GM12878 (cell line): ENCODE measurements at regions not wholly inside any gene's neighbourhood (a gene's known extent, or its start where the extent isn't known, plus 50 kb on each side); places are given as distances from the start of the nearest gene placed in this dataset.

Experiments used
- ATAC-seq: fragments of 200-7000 bp; cut with Tn5 transposase; 3 replicates; pipeline ENCODE4 v1.9.1; 2020; ENCODE audit warnings: mild to moderate bottlenecking, moderate library complexity
- BruUV-seq: library from RNA; stranded (reverse); fragments of 400-500 nt; replicated peaks from 2 replicates; lab custom pipeline; 2021; lab: Mats Ljungman, UMichigan
- CTCF ChIA-PET: fragments of 300-600 bp; sonication (Branson Sonifier 250); formaldehyde crosslinking; extraction: SDS; loops from one replicate; lab custom pipeline; 2021; ENCODE audit warnings: inconsistent platforms; lab: Yijun Ruan, JAX
- POLR2A ChIA-PET: fragments of 350-600 bp; formaldehyde crosslinking; extraction: SDS; loops from one replicate; lab custom pipeline; 2021; ENCODE audit warnings: inconsistent platforms; lab: Charles Lee
- RAD21 ChIA-PET: fragments of 300-600 bp; sonication (Branson Sonifier 250); formaldehyde crosslinking; loops from one replicate; lab custom pipeline; 2023; ENCODE audit warnings: antibody characterized with exemption; ENCODE audit not compliant: unreplicated experiment; lab: Charles Lee
- SMC1A ChIA-PET: fragments of 300-600 bp; sonication (Branson Sonifier 250); formaldehyde crosslinking; loops from one replicate; lab custom pipeline; 2023; ENCODE audit not compliant: unreplicated experiment, uncharacterized antibody; lab: Charles Lee
- DNase-seq: peaks from one replicate; pipeline ENCODE4 v3.0.0-alpha.2; 2011; ENCODE audit warnings: low read depth, low spot score
- FAIRE-seq: peaks from 3 replicates; lab custom pipeline; 2011; peaks lifted over from hg19 to GRCh38; lab: Jason Lieb, UNC
- H2AFZ ChIP-seq: 2 replicates; pipeline ENCODE4 v1.6.0; 2011; ENCODE audit warnings: low read depth, low read length, control low read depth; ENCODE audit not compliant: control insufficient read depth
- H3K27ac ChIP-seq: 2 replicates; pipeline ENCODE4 v1.5.1; 2011; ENCODE audit warnings: control low read depth; ENCODE audit not compliant: control insufficient read depth, insufficient read depth
- H3K27me3 ChIP-seq, 2 experiments: replicated peaks in 1 of 2; 2 replicates each; pipeline versions ENCODE4 v1.6.0 to v1.6.1; 2011; ENCODE audit warnings: low read length in 1 of 2; ENCODE audit not compliant: control insufficient read depth in 2 of 2, insufficient read depth in 2 of 2
- H3K36me3 ChIP-seq, 2 experiments: 2 replicates each; pipeline ENCODE4 v1.5.1; 2011; ENCODE audit warnings: low read length in 1 of 2; ENCODE audit not compliant: control insufficient read depth in 2 of 2, insufficient read depth in 2 of 2
- H3K4me1 ChIP-seq: 2 replicates; pipeline ENCODE4 v1.6.1; 2011; ENCODE audit warnings: mild to moderate bottlenecking, low read length, moderate library complexity, mixed read lengths; ENCODE audit not compliant: control insufficient read depth, insufficient read depth
- H3K4me2 ChIP-seq: 2 replicates; pipeline ENCODE4 v1.6.0; 2011; ENCODE audit warnings: control low read depth; ENCODE audit not compliant: control insufficient read depth, insufficient read depth
- H3K4me3 ChIP-seq: fragments of 200-600 bp; sonication (generic); 2 replicates; pipeline ENCODE4 v1.5.1; 2016
- H3K79me2 ChIP-seq: 2 replicates; pipeline ENCODE4 v1.6.0; 2011; ENCODE audit warnings: low read length; ENCODE audit not compliant: control insufficient read depth, insufficient read depth
- H3K9ac ChIP-seq: 2 replicates; pipeline ENCODE4 v1.8.0; 2011; ENCODE audit warnings: low read length, control low read depth, mixed read lengths; ENCODE audit not compliant: control insufficient read depth, insufficient read depth
- H3K9me3 ChIP-seq: replicated peaks from 3 replicates; pipeline ENCODE4 v1.5.1; 2011; ENCODE audit warnings: mild to moderate bottlenecking, low read length; ENCODE audit not compliant: control insufficient read depth, insufficient read depth
- H4K20me1 ChIP-seq: 2 replicates; pipeline ENCODE4 v1.6.0; 2011; ENCODE audit not compliant: control insufficient read depth, insufficient read depth
- HCFC1 ChIP-seq: fragments of 150-350 bp; IDR thresholded peaks from 2 replicates; pipeline ENCODE4 v1.6.1; 2014; ENCODE audit warnings: low read length
- NR2F1 ChIP-seq: fragments of 450-650 bp; conservative IDR thresholded peaks from 2 replicates; pipeline ENCODE4 v1.6.1; 2017; ENCODE audit warnings: mild to moderate bottlenecking
- POLR2AphosphoS2 ChIP-seq: IDR thresholded peaks from 2 replicates; pipeline ENCODE4 v1.6.1; 2011; ENCODE audit warnings: low read depth, mild to moderate bottlenecking, low read length, improper control_type of control experiment, moderate library complexity
- RBBP5 ChIP-seq: fragments of 200-600 bp; sonication (generic); conservative IDR thresholded peaks from 2 replicates; pipeline ENCODE4 v1.6.1; 2016
- SREBF2 ChIP-seq: IDR thresholded peaks from 2 replicates; pipeline ENCODE4 v1.6.1; 2012; ENCODE audit warnings: mild to moderate bottlenecking, low read length
- TCF7 ChIP-seq: IDR thresholded peaks from 2 replicates; pipeline ENCODE4 v1.6.1; 2014; ENCODE audit warnings: antibody characterized with exemption, borderline replicate concordance
- ZNF622 ChIP-seq: fragments of 450-650 bp; IDR thresholded peaks from 2 replicates; pipeline ENCODE4 v1.6.1; 2017; ENCODE audit warnings: mild to moderate bottlenecking, inconsistent platforms
- WGBS: methylation state at CpG from one replicate; pipeline ENCODE4 v1.1.6; 2016; ENCODE audit warnings: low lambda C conversion rate; ENCODE audit not compliant: insufficient replicate concordance, insufficient coverage; ENCODE audit errors: missing lambda C conversion rate; 5-methylcytosine and 5-hydroxymethylcytosine counted together
- in situ Hi-C: fragments of 300-500 bp; cut with MboI; formaldehyde crosslinking; loops from 9 replicates; pipeline ENCODE4 v1.14.3; 2018; ENCODE audit warnings: mixed read lengths
- intact Hi-C: fragments of 100-400 bp; cut with micrococcal nuclease; formaldehyde crosslinking; loops from one replicate; pipeline ENCODE4 v1.14.2; 2022; ENCODE audit not compliant: unreplicated experiment
- TF ChIP-seq, protein P1 (sequence below): IDR thresholded peaks from 2 replicates; pipeline ENCODE4 v1.6.1; 2012; ENCODE audit warnings: mild to moderate bottlenecking, low read depth, low read length

GRCh38 chr3:176896640-176897039, 300.6 kb downstream of the TBL1XR1 start:
- ChIA-PET CTCF (no interaction called here), RAD21 (no interaction called here), SMC1A (no interaction called here), POLR2A (no interaction called here)
- no peaks in the 10 kb centered on the region for H3K9me3 ChIP-seq
- H4K20me1 ChIP-seq: no peaks in the 10 kb centered on the region
- H3K4me2 ChIP-seq: no peak overlapping the region
- BruUV-seq: no TSS peak
- TF ChIP-seq HCFC1 (no peak), NR2F1 (no peak), RBBP5 (no peak), TCF7 (no peak), POLR2AphosphoS2 (no peak), SREBF2 (no peak), ZNF622 (no peak)
- TF ChIP-seq, protein P1, sequence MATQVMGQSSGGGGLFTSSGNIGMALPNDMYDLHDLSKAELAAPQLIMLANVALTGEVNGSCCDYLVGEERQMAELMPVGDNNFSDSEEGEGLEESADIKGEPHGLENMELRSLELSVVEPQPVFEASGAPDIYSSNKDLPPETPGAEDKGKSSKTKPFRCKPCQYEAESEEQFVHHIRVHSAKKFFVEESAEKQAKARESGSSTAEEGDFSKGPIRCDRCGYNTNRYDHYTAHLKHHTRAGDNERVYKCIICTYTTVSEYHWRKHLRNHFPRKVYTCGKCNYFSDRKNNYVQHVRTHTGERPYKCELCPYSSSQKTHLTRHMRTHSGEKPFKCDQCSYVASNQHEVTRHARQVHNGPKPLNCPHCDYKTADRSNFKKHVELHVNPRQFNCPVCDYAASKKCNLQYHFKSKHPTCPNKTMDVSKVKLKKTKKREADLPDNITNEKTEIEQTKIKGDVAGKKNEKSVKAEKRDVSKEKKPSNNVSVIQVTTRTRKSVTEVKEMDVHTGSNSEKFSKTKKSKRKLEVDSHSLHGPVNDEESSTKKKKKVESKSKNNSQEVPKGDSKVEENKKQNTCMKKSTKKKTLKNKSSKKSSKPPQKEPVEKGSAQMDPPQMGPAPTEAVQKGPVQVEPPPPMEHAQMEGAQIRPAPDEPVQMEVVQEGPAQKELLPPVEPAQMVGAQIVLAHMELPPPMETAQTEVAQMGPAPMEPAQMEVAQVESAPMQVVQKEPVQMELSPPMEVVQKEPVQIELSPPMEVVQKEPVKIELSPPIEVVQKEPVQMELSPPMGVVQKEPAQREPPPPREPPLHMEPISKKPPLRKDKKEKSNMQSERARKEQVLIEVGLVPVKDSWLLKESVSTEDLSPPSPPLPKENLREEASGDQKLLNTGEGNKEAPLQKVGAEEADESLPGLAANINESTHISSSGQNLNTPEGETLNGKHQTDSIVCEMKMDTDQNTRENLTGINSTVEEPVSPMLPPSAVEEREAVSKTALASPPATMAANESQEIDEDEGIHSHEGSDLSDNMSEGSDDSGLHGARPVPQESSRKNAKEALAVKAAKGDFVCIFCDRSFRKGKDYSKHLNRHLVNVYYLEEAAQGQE: no peak
- H3K4me1 ChIP-seq: no peaks in the 10 kb centered on the region
- in situ Hi-C loops (no loop called here), intact Hi-C loops (no loop called here)
- H2AFZ ChIP-seq: no peak overlapping the region
- ATAC-seq (no peak), FAIRE-seq (no peak), DNase-seq (no peak)
- no peak overlapping the region for H3K4me3 ChIP-seq
- H3K27ac ChIP-seq: no peak overlapping the region
- H3K36me3 ChIP-seq: no peaks in the 10 kb centered on the region
- WGBS: 4% methylated on average over 3 of the region's 3 CpGs
- H3K79me2 ChIP-seq: no peaks in the 10 kb centered on the region
- no peaks in the 10 kb centered on the region for H3K27me3 ChIP-seq
- no peak overlapping the region for H3K9ac ChIP-seq
